ENCODE measurements at regions not wholly inside any gene's neighbourhood (a gene's known extent, or its start where the extent isn't known, plus 50 kb on each side); places are given as distances from the start of the nearest gene placed in this dataset.

GRCh38 chr4:10196191-10196590 lies 79.6 kb upstream of the WDR1 start:
- no peak for ATAC-seq (ENCODE audit: low FRiP score)

GRCh38 chr4:10192331-10192730 lies 75.7 kb upstream of the WDR1 start:
- ATAC-seq (ENCODE audit: low FRiP score): no peak

More at GRCh38 chr4:10196191-10196590, 79.6 kb upstream of the WDR1 start:
- TF ChIP-seq CTCF (IDR thresholded peaks at IDR 0.05): no peak
- DNase-seq (ENCODE audit: low spot score): no peak

GRCh38 chr4:10188400-10189004 lies 71.9 kb upstream of the WDR1 start:
- DNase-seq (ENCODE audit: low spot score) (no peak), ATAC-seq (ENCODE audit: low FRiP score) (no peak)
- TF ChIP-seq CTCF (IDR thresholded peaks at IDR 0.05): no peak

More at GRCh38 chr4:10192331-10192730, 75.7 kb upstream of the WDR1 start:
- DNase-seq (ENCODE audit: low spot score): no peak
- TF ChIP-seq CTCF (IDR thresholded peaks at IDR 0.05): no peak

GRCh38 chr4:10186228-10187214 lies 69.9 kb upstream of the WDR1 start:
- DNase-seq (ENCODE audit: low spot score) (no peak), ATAC-seq (ENCODE audit: low FRiP score) (no peak)
- TF ChIP-seq CTCF (IDR thresholded peaks at IDR 0.05): no peak

GRCh38 chr4:10185518-10186227 lies 69.1 kb upstream of the WDR1 start:
- DNase-seq (ENCODE audit: low spot score) (no peak), ATAC-seq (ENCODE audit: low FRiP score) (no peak)
- no peak for TF ChIP-seq CTCF (IDR thresholded peaks at IDR 0.05)

- ATAC-seq (ENCODE audit: low FRiP score): no peak
- TF ChIP-seq CTCF (IDR thresholded peaks at IDR 0.05): no peak
- no peak for DNase-seq (ENCODE audit: low spot score)
Observed at GRCh38 chr4:10184501-10184938, 67.9 kb upstream of the WDR1 start.

Data from omental fat pad (tissue), 3 donors.